B cell (primary cell): ENCODE measurements at regions not wholly inside any gene's neighbourhood (a gene's known extent, or its start where the extent isn't known, plus 50 kb on each side); places are given as distances from the start of the nearest gene placed in this dataset.

Experiments
- ATAC-seq: fragments of 200-7000 bp; cut with Tn5 transposase; one replicate; pipeline ENCODE4 v1.10.0; 2021; ENCODE audit warnings: low read depth, mild to moderate bottlenecking, moderate number of reproducible peaks, moderate library complexity
- CTCF ChIA-PET: fragments of 350-600 bp; sonication (Branson Sonifier 250); formaldehyde crosslinking; loops from one replicate; lab custom pipeline; 2021; ENCODE audit warnings: antibody characterized with exemption, inconsistent platforms; lab: Charles Lee
- POLR2A ChIA-PET: fragments of 350-600 bp; sonication (Branson Sonifier 250); formaldehyde crosslinking; loops from one replicate; lab custom pipeline; 2021; ENCODE audit warnings: antibody characterized with exemption; lab: Charles Lee
- DNase-seq: peaks from one replicate; pipeline ENCODE4 v3.0.0; 2013
- H2AFZ ChIP-seq: 2 replicates; pipeline ENCODE4 v1.6.1; 2012; ENCODE audit warnings: mild to moderate bottlenecking, low read depth, low read length; ENCODE audit not compliant: insufficient read depth, poor library complexity, severe bottlenecking
- H3K27ac ChIP-seq, 2 donors: 1 replicate in 1 of 2; 2 replicates in 1 of 2; pipeline ENCODE4 v1.5.1; 2012 to 2013; ENCODE audit warnings: low read length in 2 of 2, mild to moderate bottlenecking in 2 of 2, moderate library complexity in 1 of 2
- H3K27me3 ChIP-seq, 4 experiments: fragments of 200-600 bp in 1 of 4; sonication (generic) in 1 of 4; replicated peaks in 1 of 4; 1 replicate in 2 of 4; 2 replicates in 2 of 4; pipeline versions ENCODE4 v1.6.1 to v1.7.0; 2013 to 2016; ENCODE audit warnings: low read length in 3 of 4, mild to moderate bottlenecking in 2 of 4, mixed read lengths in 1 of 4, moderate library complexity in 1 of 4; ENCODE audit not compliant: insufficient read depth in 4 of 4, control insufficient read depth in 3 of 4; ENCODE audit errors: control extremely low read depth in 1 of 4
- H3K36me3 ChIP-seq, 2 experiments: replicated peaks in 1 of 2; 1 replicate in 1 of 2; 2 replicates in 1 of 2; pipeline versions ENCODE4 v1.6.1 to v1.7.1; 2013; ENCODE audit warnings: low read length in 1 of 2; ENCODE audit not compliant: insufficient read depth in 2 of 2, control insufficient read depth in 1 of 2; ENCODE audit errors: control extremely low read depth in 1 of 2, extremely low read depth in 1 of 2
- H3K4me1 ChIP-seq, 2 donors: fragments of 200-600 bp in 1 of 2; sonication (generic) in 1 of 2; 1 replicate in 1 of 2; 2 replicates in 1 of 2; pipeline versions ENCODE4 v1.5.1 to v1.6.1; 2013 to 2017; ENCODE audit warnings: low read length in 2 of 2; ENCODE audit not compliant: control insufficient read depth in 2 of 2, insufficient read depth in 2 of 2
- H3K4me2 ChIP-seq: replicated peaks from 2 replicates; pipeline ENCODE3; 2012; ENCODE audit warnings: mild to moderate bottlenecking, low read depth, low read length; ENCODE audit not compliant: poor library complexity, severe bottlenecking
- H3K4me3 ChIP-seq, 5 experiments: fragments of 200-600 bp in 1 of 5; sonication (generic) in 1 of 5; 1 replicate in 3 of 5; 2 replicates in 2 of 5; pipeline versions ENCODE4 v1.5.1 to v1.7.0; 2011 to 2016; ENCODE audit warnings: low read length in 4 of 5, mild to moderate bottlenecking in 4 of 5, low read depth in 2 of 5, control low read depth in 1 of 5, moderate library complexity in 1 of 5; ENCODE audit not compliant: insufficient read depth in 1 of 5; ENCODE audit errors: control extremely low read depth in 1 of 5, extremely low read depth in 1 of 5
- H3K79me2 ChIP-seq: fragments of 200-600 bp; sonication (generic); one replicate; pipeline ENCODE4 v1.6.0; 2016; ENCODE audit warnings: low read length; ENCODE audit not compliant: control insufficient read depth, insufficient read depth
- H3K9ac ChIP-seq: fragments of 200-600 bp; sonication (generic); 2 replicates; pipeline ENCODE4 v1.6.1; 2017; ENCODE audit warnings: mild to moderate bottlenecking, low read length, moderate library complexity
- H3K9me3 ChIP-seq, 3 donors: one replicate each; pipeline versions ENCODE4 v1.6.1 to v1.7.1; 2013; ENCODE audit warnings: low read length in 2 of 3; ENCODE audit not compliant: control insufficient read depth in 2 of 3, insufficient read depth in 1 of 3; ENCODE audit errors: control extremely low read depth in 1 of 3
- H4K20me1 ChIP-seq: 2 replicates; pipeline ENCODE4 v1.6.0; 2012; ENCODE audit warnings: mild to moderate bottlenecking, low read length; ENCODE audit not compliant: insufficient read depth, control insufficient read depth, poor library complexity, severe bottlenecking
- H3K27ac Mint-ChIP-seq: one replicate; pipeline ENCODE4 v1.8.0; 2021; ENCODE audit warnings: mixed read lengths
- H3K27me3 Mint-ChIP-seq: one replicate; pipeline ENCODE4 v1.8.0; 2021; ENCODE audit warnings: mixed read lengths
- H3K4me1 Mint-ChIP-seq: one replicate; pipeline ENCODE4 v1.8.0; 2021; ENCODE audit warnings: mixed read lengths
- H3K4me3 Mint-ChIP-seq: one replicate; pipeline ENCODE4 v1.8.0; 2021; ENCODE audit warnings: mixed read lengths
- H3K9me3 Mint-ChIP-seq: one replicate; pipeline ENCODE4 v1.8.0; 2022; ENCODE audit warnings: mixed read lengths; ENCODE audit not compliant: insufficient read depth
- CTCF ChIP-seq: fragments of 200-600 bp; IDR thresholded peaks from one replicate; pipeline ENCODE4 v1.8.0; 2022; ENCODE audit warnings: antibody characterized with exemption, mild to moderate bottlenecking
- EZH2 ChIP-seq: IDR thresholded peaks from 2 replicates; pipeline ENCODE4 v1.6.1; 2012; ENCODE audit warnings: borderline replicate concordance, low read depth, mild to moderate bottlenecking, moderate library complexity, low read length; ENCODE audit not compliant: insufficient read depth, poor library complexity, severe bottlenecking
- WGBS: methylation state at CpG from one replicate; pipeline ENCODE4 v1.1.5; 2013; ENCODE audit warnings: missing lambda C conversion rate; ENCODE audit not compliant: insufficient coverage; 5-methylcytosine and 5-hydroxymethylcytosine counted together
- intact Hi-C: fragments of 100-400 bp; cut with micrococcal nuclease; formaldehyde crosslinking; loops from one replicate; pipeline ENCODE4 v1.10.0; 2022

- DNase-seq (no peak), ATAC-seq (no peak)
- H3K4me3 ChIP-seq = no peak overlapping the region
- peaks cover 0 to 2% (median 0%) of the 10 kb centered on the region in 4 experiments for H3K27me3 ChIP-seq
- POLR2A ChIA-PET = no interaction called here
- Mint-ChIP-seq H3K4me3 (no peak overlapping the region), H3K4me1 (no peaks in the 10 kb centered on the region), H3K27ac (no peak overlapping the region), H3K27me3 (peaks cover 17% of the 10 kb centered on the region), H3K9me3 (no peaks in the 10 kb centered on the region)
- H3K27ac ChIP-seq = no peak overlapping the region
- H3K9ac ChIP-seq = no peak overlapping the region
- no peaks in the 10 kb centered on the region for H4K20me1 ChIP-seq
- no peak overlapping the region for H3K4me2 ChIP-seq
- no peaks in the 10 kb centered on the region for H3K36me3 ChIP-seq
- 90% methylated on average over 2 of the region's 5 CpGs for WGBS
- H2AFZ ChIP-seq = no peak overlapping the region
- H3K4me1 ChIP-seq = no peaks in the 10 kb centered on the region
- H3K9me3 ChIP-seq = no peaks in the 10 kb centered on the region
- CTCF ChIA-PET = no interaction called here
- H3K79me2 ChIP-seq = no peaks in the 10 kb centered on the region
- TF ChIP-seq EZH2 = no peak
- no peak for TF ChIP-seq CTCF
- intact Hi-C loops = no loop called here
These were observed 200.3 kb downstream of the ERCC6L2 start for GRCh38 chr9:96075757-96076156.

- WGBS = 100% methylated on average over 1 of the region's 6 CpGs
- CTCF ChIA-PET = no interaction called here
- ATAC-seq = no peak
These were observed 199.6 kb downstream of the ERCC6L2 start for GRCh38 chr9:96075111-96075510.

More at GRCh38 chr9:96075111-96075510, 199.6 kb downstream of the ERCC6L2 start:
- intact Hi-C loops = no loop called here
- no peak for TF ChIP-seq EZH2
- Mint-ChIP-seq H3K4me1 (no peaks in the 10 kb centered on the region), H3K27me3 (peaks cover 14% of the 10 kb centered on the region), H3K9me3 (no peaks in the 10 kb centered on the region), H3K4me3 (no peak overlapping the region), H3K27ac (no peak overlapping the region)
- POLR2A ChIA-PET = no interaction called here
- Histone ChIP-seq H3K4me3 (no peak overlapping the region), H3K4me2 (no peak overlapping the region), H3K9ac (no peak overlapping the region), H3K79me2 (no peaks in the 10 kb centered on the region), H3K4me1 (no peaks in the 10 kb centered on the region), H3K9me3 (no peaks in the 10 kb centered on the region), H3K36me3 (no peaks in the 10 kb centered on the region), H3K27me3 (peaks cover 0 to 2% (median under 1%) of the 10 kb centered on the region in 4 experiments), H4K20me1 (no peaks in the 10 kb centered on the region), H3K27ac (no peak overlapping the region), H2AFZ (no peak overlapping the region)
- DNase-seq = no peak
